Ishikawa (cell line): ENCODE measurements at regions not wholly inside any gene's neighbourhood (a gene's known extent, or its start where the extent isn't known, plus 50 kb on each side); places are given as distances from the start of the nearest gene placed in this dataset.

Source experiments
- CEBPB ChIP-seq: IDR thresholded peaks from 2 replicates; pipeline ENCODE4 v1.6.1; 2012
- EGR1 ChIP-seq: IDR thresholded peaks from 2 replicates; pipeline ENCODE4 v1.6.1; 2012
- EP300 ChIP-seq: IDR thresholded peaks from 2 replicates; pipeline ENCODE4 v1.6.1; 2012; ENCODE audit warnings: borderline replicate concordance
- NFIC ChIP-seq: IDR thresholded peaks from 2 replicates; pipeline ENCODE4 v1.6.1; 2012
- RAD21 ChIP-seq: IDR thresholded peaks from 2 replicates; pipeline ENCODE4 v1.6.1; 2012; ENCODE audit warnings: low read depth
- TAF1 ChIP-seq: IDR thresholded peaks from 2 replicates; pipeline ENCODE4 v1.6.1; 2012; ENCODE audit warnings: low read depth, mild to moderate bottlenecking
- TEAD4 ChIP-seq: IDR thresholded peaks from 2 replicates; pipeline ENCODE4 v1.6.1; 2012
- YY1 ChIP-seq: IDR thresholded peaks from 2 replicates; pipeline ENCODE4 v1.6.1; 2012; ENCODE audit warnings: low read depth
- ZBTB7A ChIP-seq: IDR thresholded peaks from 2 replicates; pipeline ENCODE4 v1.6.1; 2012; ENCODE audit warnings: low read depth
- TF ChIP-seq, protein P1 (sequence below): IDR thresholded peaks from 2 replicates; pipeline ENCODE4 v1.6.1; 2012; ENCODE audit warnings: low read depth, mild to moderate bottlenecking
- TF ChIP-seq, protein P2 (sequence below): IDR thresholded peaks from 2 replicates; pipeline ENCODE4 v1.6.1; 2012
- TF ChIP-seq, protein P3 (sequence below): IDR thresholded peaks from 2 replicates; pipeline ENCODE4 v1.6.1; 2012

DNA sequence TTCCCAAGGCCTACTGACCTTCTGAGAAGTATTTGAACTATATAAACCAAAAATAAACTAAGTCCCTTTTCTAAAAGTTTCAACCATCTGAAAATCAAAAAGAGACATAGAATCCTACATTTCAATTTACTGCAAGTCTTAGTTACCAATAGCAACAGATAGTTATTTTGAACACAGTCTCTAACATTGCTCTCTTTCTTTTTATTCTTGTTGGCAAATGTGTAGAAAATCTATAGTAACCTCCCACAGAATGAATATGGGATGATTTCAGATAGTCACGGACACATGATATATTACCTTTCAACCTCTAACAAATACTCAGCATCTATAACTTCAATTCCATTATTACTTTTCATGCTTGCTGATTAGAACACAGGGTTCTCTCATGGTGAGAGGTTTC is 68.9 kb upstream of the RAB3GAP2 start:
- TF ChIP-seq EP300 (no peak), NFIC (no peak), CEBPB (no peak), TAF1 (no peak), TEAD4 (no peak), RAD21 (no peak), YY1 (no peak), ZBTB7A (no peak), EGR1 (no peak)
- TF ChIP-seq, protein P1, sequence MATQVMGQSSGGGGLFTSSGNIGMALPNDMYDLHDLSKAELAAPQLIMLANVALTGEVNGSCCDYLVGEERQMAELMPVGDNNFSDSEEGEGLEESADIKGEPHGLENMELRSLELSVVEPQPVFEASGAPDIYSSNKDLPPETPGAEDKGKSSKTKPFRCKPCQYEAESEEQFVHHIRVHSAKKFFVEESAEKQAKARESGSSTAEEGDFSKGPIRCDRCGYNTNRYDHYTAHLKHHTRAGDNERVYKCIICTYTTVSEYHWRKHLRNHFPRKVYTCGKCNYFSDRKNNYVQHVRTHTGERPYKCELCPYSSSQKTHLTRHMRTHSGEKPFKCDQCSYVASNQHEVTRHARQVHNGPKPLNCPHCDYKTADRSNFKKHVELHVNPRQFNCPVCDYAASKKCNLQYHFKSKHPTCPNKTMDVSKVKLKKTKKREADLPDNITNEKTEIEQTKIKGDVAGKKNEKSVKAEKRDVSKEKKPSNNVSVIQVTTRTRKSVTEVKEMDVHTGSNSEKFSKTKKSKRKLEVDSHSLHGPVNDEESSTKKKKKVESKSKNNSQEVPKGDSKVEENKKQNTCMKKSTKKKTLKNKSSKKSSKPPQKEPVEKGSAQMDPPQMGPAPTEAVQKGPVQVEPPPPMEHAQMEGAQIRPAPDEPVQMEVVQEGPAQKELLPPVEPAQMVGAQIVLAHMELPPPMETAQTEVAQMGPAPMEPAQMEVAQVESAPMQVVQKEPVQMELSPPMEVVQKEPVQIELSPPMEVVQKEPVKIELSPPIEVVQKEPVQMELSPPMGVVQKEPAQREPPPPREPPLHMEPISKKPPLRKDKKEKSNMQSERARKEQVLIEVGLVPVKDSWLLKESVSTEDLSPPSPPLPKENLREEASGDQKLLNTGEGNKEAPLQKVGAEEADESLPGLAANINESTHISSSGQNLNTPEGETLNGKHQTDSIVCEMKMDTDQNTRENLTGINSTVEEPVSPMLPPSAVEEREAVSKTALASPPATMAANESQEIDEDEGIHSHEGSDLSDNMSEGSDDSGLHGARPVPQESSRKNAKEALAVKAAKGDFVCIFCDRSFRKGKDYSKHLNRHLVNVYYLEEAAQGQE, result no peak
- TF ChIP-seq, protein P2, sequence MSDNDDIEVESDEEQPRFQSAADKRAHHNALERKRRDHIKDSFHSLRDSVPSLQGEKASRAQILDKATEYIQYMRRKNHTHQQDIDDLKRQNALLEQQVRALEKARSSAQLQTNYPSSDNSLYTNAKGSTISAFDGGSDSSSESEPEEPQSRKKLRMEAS, result no peak
- TF ChIP-seq, protein P3, sequence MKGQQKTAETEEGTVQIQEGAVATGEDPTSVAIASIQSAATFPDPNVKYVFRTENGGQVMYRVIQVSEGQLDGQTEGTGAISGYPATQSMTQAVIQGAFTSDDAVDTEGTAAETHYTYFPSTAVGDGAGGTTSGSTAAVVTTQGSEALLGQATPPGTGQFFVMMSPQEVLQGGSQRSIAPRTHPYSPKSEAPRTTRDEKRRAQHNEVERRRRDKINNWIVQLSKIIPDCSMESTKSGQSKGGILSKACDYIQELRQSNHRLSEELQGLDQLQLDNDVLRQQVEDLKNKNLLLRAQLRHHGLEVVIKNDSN, result no peak
